GM20000 (cell line): ENCODE measurements at regions not wholly inside any gene's neighbourhood (a gene's known extent, or its start where the extent isn't known, plus 50 kb on each side); places are given as distances from the start of the nearest gene placed in this dataset.

ENCODE experiments used
- DNase-seq: peaks from one replicate; pipeline ENCODE4 v3.0.0; 2012; ENCODE audit warnings: low spot score
- TF ChIP-seq, protein P1 (sequence below): IDR thresholded peaks from 2 replicates; pipeline ENCODE4 v1.5.1; 2012; ENCODE audit warnings: mild to moderate bottlenecking, control low read depth; ENCODE audit errors: extremely low read depth, missing control alignments

DNA sequence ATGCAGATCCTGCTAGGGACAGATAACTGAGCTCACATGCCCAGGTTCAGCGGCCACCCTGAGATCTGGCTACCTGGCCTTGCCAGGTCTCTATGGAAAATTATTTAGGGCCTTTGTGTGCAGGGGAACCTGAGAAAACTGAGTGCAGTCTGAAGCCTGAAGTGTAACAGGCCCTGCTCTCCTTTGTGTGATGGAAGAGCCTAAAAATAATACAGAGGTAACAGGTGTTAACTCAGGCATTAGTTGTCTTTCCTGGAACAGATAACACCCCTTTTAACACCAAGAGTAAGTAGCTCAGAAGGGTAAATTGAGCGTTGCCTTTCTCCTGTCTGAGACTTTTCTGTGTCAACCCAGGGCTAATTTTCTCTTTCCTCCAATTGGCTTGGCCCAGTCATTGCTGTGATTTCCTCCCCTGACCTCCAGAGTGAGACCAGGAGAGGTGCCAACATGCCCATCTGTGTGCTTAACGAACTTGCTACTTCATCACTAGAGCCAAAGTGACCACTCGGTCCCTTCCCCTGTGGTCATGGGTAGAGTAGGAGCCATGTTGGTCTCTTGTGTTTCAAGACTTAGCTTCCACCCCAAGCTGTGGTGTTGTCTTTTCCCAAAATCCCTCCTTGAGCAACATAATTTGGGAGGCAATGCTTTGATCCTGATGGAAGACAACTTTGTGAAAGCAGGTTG, 304.4 kb upstream of the JAG1 start:
- TF ChIP-seq, protein P1, sequence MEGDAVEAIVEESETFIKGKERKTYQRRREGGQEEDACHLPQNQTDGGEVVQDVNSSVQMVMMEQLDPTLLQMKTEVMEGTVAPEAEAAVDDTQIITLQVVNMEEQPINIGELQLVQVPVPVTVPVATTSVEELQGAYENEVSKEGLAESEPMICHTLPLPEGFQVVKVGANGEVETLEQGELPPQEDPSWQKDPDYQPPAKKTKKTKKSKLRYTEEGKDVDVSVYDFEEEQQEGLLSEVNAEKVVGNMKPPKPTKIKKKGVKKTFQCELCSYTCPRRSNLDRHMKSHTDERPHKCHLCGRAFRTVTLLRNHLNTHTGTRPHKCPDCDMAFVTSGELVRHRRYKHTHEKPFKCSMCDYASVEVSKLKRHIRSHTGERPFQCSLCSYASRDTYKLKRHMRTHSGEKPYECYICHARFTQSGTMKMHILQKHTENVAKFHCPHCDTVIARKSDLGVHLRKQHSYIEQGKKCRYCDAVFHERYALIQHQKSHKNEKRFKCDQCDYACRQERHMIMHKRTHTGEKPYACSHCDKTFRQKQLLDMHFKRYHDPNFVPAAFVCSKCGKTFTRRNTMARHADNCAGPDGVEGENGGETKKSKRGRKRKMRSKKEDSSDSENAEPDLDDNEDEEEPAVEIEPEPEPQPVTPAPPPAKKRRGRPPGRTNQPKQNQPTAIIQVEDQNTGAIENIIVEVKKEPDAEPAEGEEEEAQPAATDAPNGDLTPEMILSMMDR = no peak

DNA sequence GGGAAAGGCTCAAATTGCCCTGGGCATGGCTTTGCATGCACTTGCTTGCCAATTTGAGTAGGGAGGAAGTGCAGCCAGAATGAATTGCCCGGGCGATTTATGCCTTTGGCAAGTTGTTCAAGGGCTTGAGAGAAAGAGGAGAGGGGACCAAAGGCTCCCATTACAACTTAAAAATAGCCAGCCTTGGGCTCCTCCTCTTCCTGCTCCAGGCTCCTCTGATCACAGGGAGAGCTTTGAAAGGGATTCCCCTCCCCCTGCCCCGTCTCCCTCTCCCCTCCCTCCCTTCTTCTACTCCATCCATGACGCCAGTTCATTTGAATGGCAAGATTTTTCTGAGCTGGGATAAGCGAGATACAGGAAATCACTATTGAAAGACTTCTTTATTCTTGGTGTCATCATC, 304.9 kb upstream of the JAG1 start:
- TF ChIP-seq, protein P1 = no peak
- DNase-seq = no peak

More for the DNA sequence above, 304.4 kb upstream of the JAG1 start:
- DNase-seq = no peak

DNA sequence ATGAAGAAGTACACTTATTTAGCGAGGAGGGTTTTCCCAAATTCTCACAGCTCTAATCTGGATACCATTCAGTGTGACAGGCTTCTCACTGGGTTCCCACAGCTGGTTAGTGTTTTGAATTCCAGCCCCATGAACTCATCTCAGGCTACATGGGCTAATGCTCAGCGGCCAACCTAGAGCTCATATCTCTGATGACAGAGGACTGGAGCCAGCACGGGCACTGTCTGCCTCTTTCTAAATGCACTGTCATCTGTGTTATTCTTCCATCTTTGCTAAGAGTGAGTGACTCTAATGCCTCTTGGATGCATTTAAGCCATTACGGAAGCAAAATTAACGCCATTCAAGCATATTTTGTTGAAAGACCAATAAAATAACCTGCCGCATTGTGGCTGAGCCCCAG, 308.9 kb upstream of the JAG1 start:
- TF ChIP-seq, protein P1 = no peak
- DNase-seq = no peak

DNA sequence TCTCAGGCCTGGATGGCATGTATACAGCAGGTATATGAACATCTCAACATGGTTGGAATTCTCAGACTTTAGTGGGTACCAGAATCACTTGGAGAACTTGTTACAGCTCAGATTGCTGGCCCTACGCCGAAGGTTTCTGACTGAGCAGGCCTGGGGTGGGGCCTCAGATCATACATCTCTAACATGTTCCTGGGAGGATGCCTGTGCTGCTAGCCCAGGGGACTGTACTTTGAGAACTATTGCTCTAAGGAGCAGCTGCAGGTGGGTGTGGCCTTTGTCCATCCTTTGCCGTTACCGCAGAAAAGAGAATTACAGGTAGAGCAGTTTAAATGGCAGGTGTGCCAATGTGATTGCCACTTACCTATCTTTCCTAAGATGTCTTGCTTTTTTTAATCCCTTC, 310.5 kb upstream of the JAG1 start:
- TF ChIP-seq, protein P1 = no peak
- no peak for DNase-seq

DNA sequence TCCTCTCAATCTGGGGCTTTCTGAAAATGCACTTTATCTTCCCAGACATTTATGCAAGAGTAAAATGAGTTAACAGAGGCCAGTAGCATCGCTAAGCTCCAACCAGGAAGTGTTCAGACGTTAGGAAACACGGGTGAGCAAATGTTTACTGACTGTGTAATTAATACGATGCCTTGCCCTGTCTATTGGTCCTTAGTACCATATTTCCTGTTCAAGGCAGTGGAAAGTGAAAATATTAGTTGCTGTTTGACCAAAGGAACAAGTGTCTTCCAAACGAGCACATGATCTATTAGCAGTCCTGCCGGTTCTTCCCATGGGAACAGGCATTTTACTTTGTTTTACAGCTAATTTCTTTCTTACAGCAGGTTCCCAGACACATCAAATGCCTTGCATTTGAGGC, 311.1 kb upstream of the JAG1 start:
- DNase-seq = no peak
- TF ChIP-seq, protein P1 = no peak

DNA sequence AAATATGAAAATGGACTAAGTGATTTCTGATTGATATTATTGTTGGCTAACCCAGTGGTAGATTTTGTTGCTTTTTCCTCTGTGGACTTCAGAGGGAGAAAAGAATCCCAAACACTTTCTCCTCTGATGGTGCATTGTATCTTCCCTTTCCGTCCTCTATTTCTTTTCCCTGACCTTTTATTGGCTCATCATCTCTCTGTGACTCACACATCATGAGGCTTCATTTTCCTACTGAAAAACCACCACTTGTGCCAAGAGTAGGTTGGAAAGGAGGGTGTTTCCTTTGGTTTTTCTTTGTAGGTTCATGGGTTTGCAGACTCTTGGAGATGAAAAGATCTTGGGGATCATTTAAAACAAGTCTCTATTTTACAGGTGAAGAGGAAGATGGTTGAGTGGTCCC, 311.7 kb upstream of the JAG1 start:
- TF ChIP-seq, protein P1 = no peak
- no peak for DNase-seq

DNA sequence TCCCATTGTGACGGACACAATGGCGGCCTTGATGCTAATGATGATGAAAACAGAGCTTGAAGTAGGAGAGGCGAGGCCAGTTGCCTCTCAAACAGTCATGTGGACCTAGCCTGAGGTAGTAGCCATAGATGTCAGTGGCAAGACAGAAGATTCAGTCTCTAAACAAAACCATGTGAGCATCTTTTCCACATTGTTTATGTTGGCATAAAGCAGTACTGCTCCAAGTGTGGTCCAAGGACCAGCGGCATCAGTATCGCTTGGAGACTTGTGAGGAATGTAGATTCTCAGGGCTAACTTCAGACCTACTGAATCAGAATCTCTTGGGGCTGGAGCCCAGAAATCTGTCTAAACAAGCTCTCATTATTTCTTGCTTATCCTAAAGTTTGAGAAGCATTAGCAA, 312.8 kb upstream of the JAG1 start:
- TF ChIP-seq, protein P1 = no peak
- no peak for DNase-seq
